ENCODE measurements at regions not wholly inside any gene's neighbourhood (a gene's known extent, or its start where the extent isn't known, plus 50 kb on each side); places are given as distances from the start of the nearest gene placed in this dataset.

GRCh38 chr11:27786331-27786730, 86.1 kb upstream of the BDNF start:
- no peak overlapping the region for H3K4me3 ChIP-seq (ENCODE audit: control insufficient read depth, low read depth, low read length)
- peak; percentile 3 for DNase-seq (ENCODE audit: low read depth)
- no peak for TF ChIP-seq CTCF (IDR thresholded peaks at IDR 0.05; ENCODE audit: control insufficient read depth, insufficient read depth, low read depth, low read length, missing control alignments)

- peak; percentile 24 for DNase-seq (ENCODE audit: low read depth)
- TF ChIP-seq CTCF (IDR thresholded peaks at IDR 0.05; ENCODE audit: control insufficient read depth, insufficient read depth, low read depth, low read length, missing control alignments): no peak
- no peak overlapping the region for H3K4me3 ChIP-seq (ENCODE audit: control insufficient read depth, low read depth, low read length)
Observed at GRCh38 chr11:27783701-27784355, 83.6 kb upstream of the BDNF start.

GRCh38 chr11:27777033-27777432, 76.8 kb upstream of the BDNF start:
- H3K4me3 ChIP-seq (ENCODE audit: control insufficient read depth, low read depth, low read length): no peak overlapping the region
- no peak for DNase-seq (ENCODE audit: low read depth)
- TF ChIP-seq CTCF (IDR thresholded peaks at IDR 0.05; ENCODE audit: control insufficient read depth, insufficient read depth, low read depth, low read length, missing control alignments): no peak

- no peak overlapping the region for H3K4me3 ChIP-seq (ENCODE audit: control insufficient read depth, low read depth, low read length)
- no peak for TF ChIP-seq CTCF (IDR thresholded peaks at IDR 0.05; ENCODE audit: control insufficient read depth, insufficient read depth, low read depth, low read length, missing control alignments)
- DNase-seq (ENCODE audit: low read depth): no peak
Observed at GRCh38 chr11:27773884-27774283, 73.6 kb upstream of the BDNF start.

- no peak overlapping the region for H3K4me3 ChIP-seq (ENCODE audit: control insufficient read depth, low read depth, low read length)
- TF ChIP-seq CTCF (IDR thresholded peaks at IDR 0.05; ENCODE audit: control insufficient read depth, insufficient read depth, low read depth, low read length, missing control alignments): no peak
- DNase-seq (ENCODE audit: low read depth): no peak
Observed at GRCh38 chr11:27771516-27771915, 71.3 kb upstream of the BDNF start.

- no peak for DNase-seq (ENCODE audit: low read depth)
- no peak for TF ChIP-seq CTCF (IDR thresholded peaks at IDR 0.05; ENCODE audit: control insufficient read depth, insufficient read depth, low read depth, low read length, missing control alignments)
- H3K4me3 ChIP-seq (ENCODE audit: control insufficient read depth, low read depth, low read length): no peak overlapping the region
Observed at GRCh38 chr11:27770576-27770975, 70.3 kb upstream of the BDNF start.
